Epithelial cell of proximal tubule (primary cell): ENCODE measurements at regions not wholly inside any gene's neighbourhood (a gene's known extent, or its start where the extent isn't known, plus 50 kb on each side); places are given as distances from the start of the nearest gene placed in this dataset.
A peak's percentile ranks its signal among the peaks of the same experiment; 100 is the strongest.
"Not testable (repeated sequence)": the region's sequence is repeated elsewhere in the genome, so short reads cannot be mapped to it uniquely, and the experiment has no call there.

Experiments used
- DNase-seq: peaks from one replicate; pipeline ENCODE4 v3.0.0-alpha.2; 2011; ENCODE audit warnings: low read depth
- H3K4me3 ChIP-seq: 2 replicates; pipeline ENCODE4 v1.5.1; 2011; ENCODE audit warnings: low read depth, mild to moderate bottlenecking, low read length
- TF ChIP-seq, protein P1 (sequence below): conservative IDR thresholded peaks from 2 replicates; pipeline ENCODE4 v1.5.1; 2012; ENCODE audit warnings: low read depth, mild to moderate bottlenecking, low read length

DNA sequence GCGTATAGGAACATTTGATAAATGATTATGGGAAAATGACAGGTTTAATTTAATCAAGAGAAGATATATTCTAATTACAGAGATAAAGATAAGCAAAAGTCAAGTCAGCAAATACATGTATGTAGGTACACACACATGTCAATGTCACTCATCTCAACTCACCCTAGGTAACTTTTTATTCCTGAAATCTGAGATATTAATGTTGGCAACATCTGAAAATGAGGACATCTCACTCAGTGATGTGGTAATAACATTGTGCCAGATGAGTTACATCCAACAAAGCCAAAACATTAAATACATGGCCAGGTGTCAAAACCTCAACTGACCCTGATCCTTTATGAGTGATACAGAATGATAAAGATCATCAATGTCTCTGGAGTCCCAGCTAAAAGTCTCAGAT is 363.3 kb upstream of the F9 start:
- H3K4me3 ChIP-seq = no peak overlapping the region
- no peak for DNase-seq
- TF ChIP-seq, protein P1, sequence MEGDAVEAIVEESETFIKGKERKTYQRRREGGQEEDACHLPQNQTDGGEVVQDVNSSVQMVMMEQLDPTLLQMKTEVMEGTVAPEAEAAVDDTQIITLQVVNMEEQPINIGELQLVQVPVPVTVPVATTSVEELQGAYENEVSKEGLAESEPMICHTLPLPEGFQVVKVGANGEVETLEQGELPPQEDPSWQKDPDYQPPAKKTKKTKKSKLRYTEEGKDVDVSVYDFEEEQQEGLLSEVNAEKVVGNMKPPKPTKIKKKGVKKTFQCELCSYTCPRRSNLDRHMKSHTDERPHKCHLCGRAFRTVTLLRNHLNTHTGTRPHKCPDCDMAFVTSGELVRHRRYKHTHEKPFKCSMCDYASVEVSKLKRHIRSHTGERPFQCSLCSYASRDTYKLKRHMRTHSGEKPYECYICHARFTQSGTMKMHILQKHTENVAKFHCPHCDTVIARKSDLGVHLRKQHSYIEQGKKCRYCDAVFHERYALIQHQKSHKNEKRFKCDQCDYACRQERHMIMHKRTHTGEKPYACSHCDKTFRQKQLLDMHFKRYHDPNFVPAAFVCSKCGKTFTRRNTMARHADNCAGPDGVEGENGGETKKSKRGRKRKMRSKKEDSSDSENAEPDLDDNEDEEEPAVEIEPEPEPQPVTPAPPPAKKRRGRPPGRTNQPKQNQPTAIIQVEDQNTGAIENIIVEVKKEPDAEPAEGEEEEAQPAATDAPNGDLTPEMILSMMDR = no peak

DNA sequence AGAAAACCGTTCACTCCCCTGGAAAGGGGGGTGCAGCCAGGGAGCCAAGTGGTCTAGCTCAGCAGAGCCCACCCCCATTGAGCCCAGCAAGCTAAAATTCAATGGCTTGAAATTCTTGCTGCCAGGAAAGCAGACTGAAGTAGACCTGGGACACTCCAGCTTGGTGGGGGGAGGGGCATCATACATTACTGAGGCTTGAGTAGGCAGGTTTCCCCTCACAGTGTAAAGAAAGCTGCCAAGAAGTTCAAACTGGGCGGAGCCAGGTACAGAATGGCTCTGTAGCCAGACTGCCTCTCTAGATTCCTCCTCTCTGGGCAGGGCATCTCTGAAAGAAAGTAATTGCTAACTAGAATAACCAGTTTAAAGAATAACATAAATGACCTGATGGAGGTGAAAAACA is 372.3 kb upstream of the F9 start:
- TF ChIP-seq, protein P1 = no peak
- H3K4me3 ChIP-seq = no peak overlapping the region
- DNase-seq = peak; percentile 51

DNA sequence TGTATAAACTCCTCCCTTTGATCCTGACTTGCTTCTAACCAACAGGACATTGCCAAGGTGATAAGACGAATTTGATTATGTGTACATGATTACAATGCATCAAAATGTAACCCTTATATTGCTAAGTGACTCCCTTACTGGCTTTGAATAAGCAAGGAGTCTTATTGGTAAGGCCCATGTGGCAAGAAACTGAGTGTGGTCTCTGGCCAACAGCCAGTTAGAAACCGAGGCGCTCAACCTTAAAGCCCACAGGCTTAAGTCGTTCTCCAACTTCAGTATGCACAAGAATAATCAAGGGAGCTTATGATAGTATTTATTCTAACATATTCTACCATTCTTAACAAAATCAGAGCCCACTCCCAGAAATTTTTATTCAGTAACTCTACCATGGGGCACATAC is 374.2 kb upstream of the F9 start:
- DNase-seq = no peak
- TF ChIP-seq, protein P1 = no peak
- H3K4me3 ChIP-seq = no peak overlapping the region

DNA sequence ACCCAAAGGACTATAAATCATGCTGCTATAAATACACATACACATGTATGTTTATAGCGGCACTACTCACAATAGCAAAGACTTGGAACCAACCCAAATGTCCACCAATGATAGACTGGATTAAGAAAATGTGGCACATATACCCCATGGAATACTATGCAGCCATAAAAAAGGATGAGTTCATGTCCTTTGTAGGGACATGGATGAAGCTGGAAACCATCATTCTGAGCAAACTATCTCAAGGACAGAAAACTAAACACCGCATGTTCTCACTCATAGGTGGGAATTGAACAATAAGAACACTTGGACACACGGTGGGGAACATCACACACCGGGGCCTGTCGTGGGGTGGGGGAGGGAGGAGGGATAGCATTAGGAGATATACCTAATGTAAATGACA is 383.9 kb upstream of the F9 start:
- not testable (repeated sequence) for H3K4me3 ChIP-seq, DNase-seq

DNA sequence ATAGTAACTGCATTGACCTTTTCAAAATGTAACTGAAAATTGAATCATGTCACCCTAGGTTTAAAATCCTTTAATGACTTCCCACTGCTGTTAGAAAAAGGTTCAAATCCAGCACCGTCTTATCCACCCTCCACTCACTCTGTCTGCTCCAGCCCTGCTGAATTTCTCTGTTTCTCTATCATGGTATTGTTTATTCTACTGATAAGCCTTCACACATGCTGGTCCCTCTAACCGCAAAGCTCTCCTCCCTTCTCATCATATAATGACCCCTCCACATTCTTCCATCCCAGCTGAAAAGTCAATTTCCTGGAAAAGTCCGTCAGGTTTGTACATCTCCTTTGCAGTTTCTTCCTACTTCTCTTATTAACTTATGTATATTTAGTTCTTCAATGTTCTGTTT is 389.2 kb upstream of the F9 start:
- H3K4me3 ChIP-seq = no peak overlapping the region
- no peak for DNase-seq
- TF ChIP-seq, protein P1 = no peak

DNA sequence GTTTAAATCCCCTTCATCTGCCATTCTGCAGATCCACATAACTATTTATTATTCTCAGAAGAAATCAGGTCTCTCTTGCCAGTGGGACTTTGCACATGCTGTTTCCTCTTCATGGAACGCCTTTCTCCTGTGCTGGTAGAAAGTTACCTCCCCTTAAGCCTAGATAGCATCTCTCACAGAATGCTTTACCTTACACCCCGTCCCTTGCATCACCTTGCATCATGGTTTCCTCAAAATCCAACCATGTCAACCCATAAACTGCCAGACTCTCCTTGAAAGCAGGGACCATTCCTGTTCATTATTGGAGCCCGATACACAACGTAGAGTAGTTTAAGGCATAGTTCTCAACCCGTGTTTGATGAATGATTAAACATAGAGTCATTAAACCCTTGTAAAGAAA is 396.2 kb upstream of the F9 start:
- H3K4me3 ChIP-seq = no peak overlapping the region
- DNase-seq = no peak
- TF ChIP-seq, protein P1 = no peak

DNA sequence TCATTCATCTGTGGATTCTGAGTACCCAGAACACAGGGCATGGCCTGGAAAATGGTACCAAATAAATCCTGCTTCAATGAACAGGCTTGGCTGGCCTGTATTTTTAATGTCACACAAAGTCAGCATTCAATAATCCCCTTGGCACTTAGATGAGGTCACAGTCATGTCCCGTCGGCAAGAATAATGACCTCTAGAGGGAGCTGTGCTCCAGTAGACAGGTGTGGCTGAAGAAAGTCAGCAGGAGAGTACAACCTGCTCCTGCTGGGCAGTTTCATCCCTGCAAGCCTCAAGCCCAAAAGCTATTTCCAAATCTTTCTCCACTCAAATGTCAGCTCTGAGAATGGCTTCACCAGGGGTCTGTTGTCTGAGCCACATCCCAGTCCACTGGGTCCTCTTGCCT is 404.0 kb upstream of the F9 start:
- no peak for DNase-seq
- TF ChIP-seq, protein P1 = peak; percentile 72
- H3K4me3 ChIP-seq = no peak overlapping the region

DNA sequence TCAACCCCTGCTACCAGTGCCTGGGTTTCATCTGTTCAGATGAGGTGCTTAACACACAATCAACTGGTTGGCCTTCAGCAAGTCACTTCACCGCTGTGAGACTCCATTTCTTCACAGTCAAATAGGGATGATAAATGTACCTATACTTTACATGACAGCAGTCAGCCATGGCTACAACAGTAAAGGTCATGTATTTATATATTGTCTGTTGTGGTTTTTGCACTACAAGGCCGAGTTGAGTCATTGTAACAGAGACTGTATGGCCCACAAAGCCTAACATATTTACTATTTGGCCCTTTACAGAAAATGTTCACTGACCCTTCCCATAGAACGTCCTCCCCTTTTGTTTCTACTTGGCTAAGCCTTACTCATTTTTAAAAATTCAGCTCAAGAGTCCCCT is 404.6 kb upstream of the F9 start:
- no peak for DNase-seq
- TF ChIP-seq, protein P1 = no peak
- no peak overlapping the region for H3K4me3 ChIP-seq
